NB4 (cell line): ENCODE measurements at regions not wholly inside any gene's neighbourhood (a gene's known extent, or its start where the extent isn't known, plus 50 kb on each side); places are given as distances from the start of the nearest gene placed in this dataset.

ENCODE experiments used
- DNase-seq: peaks from one replicate; pipeline ENCODE4 v3.0.0; 2010; ENCODE audit warnings: low read depth
- H3K4me3 ChIP-seq: one replicate; pipeline ENCODE4 v1.5.1; 2011; ENCODE audit warnings: mild to moderate bottlenecking, low read depth, low read length, moderate library complexity
- MYC ChIP-seq: IDR thresholded peaks from 2 replicates; pipeline ENCODE4 v1.6.1; 2011; ENCODE audit warnings: low read depth, low read length
- POLR2A ChIP-seq: IDR thresholded peaks from 2 replicates; pipeline ENCODE4 v1.6.1; 2011; ENCODE audit warnings: mild to moderate bottlenecking; ENCODE audit not compliant: insufficient read length; ENCODE audit errors: extremely low read depth
- TF ChIP-seq, protein P1 (sequence below): IDR thresholded peaks from 2 replicates; pipeline ENCODE4 v1.6.1; 2011; ENCODE audit warnings: low read depth, low read length
- TF ChIP-seq, protein P2 (sequence below): IDR thresholded peaks from one replicate; pipeline ENCODE4 v1.5.1; 2012; ENCODE audit warnings: low read depth, low read length

DNA sequence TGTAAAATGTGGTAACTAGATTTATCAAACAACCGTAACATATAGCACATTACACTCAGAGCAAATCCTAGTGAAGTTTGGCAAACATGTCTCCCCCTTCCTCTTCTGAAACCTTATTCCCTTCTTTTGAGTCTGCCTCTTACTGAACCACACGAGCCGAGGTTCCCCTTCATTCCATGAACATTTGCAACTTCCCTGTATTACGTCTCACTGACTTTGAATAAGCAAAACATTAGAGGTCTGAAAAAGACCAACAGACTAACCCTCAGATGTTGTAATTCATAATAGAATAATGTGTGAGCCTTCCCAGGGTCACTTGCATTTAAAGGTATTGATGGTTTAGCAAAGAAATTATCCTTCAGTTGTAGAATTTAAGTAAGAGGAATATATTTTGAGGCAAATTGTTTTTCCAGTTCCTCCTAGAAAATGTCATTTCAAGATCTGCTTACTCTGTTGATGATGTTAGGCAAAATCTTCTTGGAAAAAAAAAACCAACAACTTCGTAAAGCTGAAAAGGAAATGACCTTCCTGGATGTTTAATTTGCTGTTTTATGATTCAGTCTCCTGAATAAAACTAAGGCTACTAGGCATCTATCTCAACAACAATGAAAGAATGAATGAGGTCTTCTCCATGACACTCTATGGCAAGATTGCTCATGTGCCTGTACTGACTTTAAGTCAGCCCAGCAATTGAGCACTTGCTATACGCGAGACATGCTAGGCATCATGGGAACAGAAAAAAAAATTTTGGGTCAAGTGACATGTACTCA, 296.9 kb upstream of the NECTIN3 start:
- H3K4me3 ChIP-seq, result no peak overlapping the region
- no peak for DNase-seq
- TF ChIP-seq, protein P1, sequence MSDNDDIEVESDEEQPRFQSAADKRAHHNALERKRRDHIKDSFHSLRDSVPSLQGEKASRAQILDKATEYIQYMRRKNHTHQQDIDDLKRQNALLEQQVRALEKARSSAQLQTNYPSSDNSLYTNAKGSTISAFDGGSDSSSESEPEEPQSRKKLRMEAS, result no peak
- no peak for TF ChIP-seq MYC
- TF ChIP-seq, protein P2, sequence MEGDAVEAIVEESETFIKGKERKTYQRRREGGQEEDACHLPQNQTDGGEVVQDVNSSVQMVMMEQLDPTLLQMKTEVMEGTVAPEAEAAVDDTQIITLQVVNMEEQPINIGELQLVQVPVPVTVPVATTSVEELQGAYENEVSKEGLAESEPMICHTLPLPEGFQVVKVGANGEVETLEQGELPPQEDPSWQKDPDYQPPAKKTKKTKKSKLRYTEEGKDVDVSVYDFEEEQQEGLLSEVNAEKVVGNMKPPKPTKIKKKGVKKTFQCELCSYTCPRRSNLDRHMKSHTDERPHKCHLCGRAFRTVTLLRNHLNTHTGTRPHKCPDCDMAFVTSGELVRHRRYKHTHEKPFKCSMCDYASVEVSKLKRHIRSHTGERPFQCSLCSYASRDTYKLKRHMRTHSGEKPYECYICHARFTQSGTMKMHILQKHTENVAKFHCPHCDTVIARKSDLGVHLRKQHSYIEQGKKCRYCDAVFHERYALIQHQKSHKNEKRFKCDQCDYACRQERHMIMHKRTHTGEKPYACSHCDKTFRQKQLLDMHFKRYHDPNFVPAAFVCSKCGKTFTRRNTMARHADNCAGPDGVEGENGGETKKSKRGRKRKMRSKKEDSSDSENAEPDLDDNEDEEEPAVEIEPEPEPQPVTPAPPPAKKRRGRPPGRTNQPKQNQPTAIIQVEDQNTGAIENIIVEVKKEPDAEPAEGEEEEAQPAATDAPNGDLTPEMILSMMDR, result no peak
- TF ChIP-seq POLR2A, result no peak

DNA sequence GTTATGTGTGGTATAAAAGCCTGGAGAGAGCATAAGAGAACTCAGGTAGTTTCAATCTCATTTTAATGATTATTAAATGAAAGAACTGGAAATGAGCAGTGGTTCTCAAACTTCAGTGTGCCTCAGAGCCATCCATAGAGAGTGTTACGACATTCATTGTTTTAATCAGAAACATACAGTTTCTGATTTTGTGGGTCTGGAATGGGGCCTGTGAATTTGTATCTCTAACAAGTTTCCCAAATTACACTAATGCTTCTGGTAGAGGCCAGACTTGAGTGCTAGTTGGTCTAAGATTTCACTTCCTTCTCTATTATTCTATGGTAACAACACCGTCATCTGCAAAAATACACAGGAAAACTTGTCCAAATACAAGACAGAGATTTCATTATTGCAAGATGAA, 292.0 kb upstream of the NECTIN3 start:
- no peak overlapping the region for H3K4me3 ChIP-seq
- TF ChIP-seq, protein P1, result no peak
- TF ChIP-seq MYC, result no peak
- no peak for TF ChIP-seq POLR2A
- TF ChIP-seq, protein P2, result no peak
- DNase-seq, result no peak

DNA sequence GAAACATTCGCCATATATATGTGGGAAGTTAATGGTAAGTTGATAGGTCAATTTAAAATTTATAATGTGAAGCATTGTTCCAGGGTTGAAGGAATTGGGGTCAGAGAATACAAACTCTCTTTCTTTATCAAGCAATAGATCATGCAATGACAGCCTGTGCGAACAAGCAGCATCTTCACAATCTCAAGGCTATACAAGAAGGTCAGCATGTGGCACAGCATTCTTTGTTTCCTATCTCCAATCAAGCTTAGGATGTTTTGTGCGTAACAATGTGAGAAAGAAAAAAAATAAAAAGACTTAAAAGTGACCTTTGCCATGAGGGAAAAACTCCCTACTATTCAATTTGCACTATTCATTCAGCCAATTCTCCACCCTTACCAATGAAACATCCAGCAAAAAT, 288.1 kb upstream of the NECTIN3 start:
- TF ChIP-seq MYC (no peak), POLR2A (no peak)
- TF ChIP-seq, protein P2, result no peak
- TF ChIP-seq, protein P1, result no peak
- no peak overlapping the region for H3K4me3 ChIP-seq
- DNase-seq, result no peak

DNA sequence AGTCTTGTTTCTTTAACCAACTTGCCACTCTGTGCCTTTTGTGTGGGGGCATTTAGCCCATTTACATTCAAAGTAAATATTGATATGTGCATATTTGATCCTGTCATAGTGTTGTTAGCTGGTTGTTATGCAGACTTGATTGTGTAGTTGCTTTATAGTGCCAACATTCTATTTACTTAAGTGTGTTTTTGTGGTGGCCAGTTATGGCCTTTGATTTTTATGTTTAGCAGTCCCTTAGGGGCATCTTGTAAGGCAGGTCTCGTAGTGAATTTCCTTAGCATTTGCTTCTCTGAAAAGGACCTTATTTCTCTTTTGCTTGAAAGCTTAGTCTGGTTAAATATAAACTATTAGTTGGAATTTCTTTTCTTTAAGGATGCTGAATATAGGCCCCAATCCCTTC, 282.8 kb upstream of the NECTIN3 start:
- TF ChIP-seq MYC, result no peak
- TF ChIP-seq, protein P1, result no peak
- TF ChIP-seq POLR2A, result no peak
- TF ChIP-seq, protein P2, result no peak
- no peak for DNase-seq

DNA sequence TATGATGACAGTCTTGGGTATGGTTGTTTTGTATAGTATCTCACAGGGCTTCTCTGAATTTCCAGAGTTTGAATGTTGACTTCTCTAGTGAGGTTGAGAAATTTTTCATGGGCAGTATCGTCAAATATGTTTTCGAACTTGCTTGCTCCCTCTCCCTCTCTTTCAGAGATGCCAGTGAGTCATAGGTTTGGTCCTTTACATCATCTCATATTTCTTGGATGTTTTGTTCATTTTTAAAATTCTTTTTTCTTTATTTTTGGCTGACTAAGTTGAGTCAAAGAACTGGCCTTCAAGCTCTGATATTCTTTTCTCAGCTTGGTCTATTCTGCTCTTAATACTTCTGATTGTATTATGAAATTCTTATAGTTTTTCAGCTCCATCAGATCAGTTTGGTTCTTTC, 282.3 kb upstream of the NECTIN3 start:
- no peak overlapping the region for H3K4me3 ChIP-seq
- TF ChIP-seq POLR2A (no peak), MYC (no peak)
- TF ChIP-seq, protein P1, result no peak
- TF ChIP-seq, protein P2, result no peak
- DNase-seq, result no peak

More for the DNA sequence above, 282.8 kb upstream of the NECTIN3 start:
- no peak overlapping the region for H3K4me3 ChIP-seq

DNA sequence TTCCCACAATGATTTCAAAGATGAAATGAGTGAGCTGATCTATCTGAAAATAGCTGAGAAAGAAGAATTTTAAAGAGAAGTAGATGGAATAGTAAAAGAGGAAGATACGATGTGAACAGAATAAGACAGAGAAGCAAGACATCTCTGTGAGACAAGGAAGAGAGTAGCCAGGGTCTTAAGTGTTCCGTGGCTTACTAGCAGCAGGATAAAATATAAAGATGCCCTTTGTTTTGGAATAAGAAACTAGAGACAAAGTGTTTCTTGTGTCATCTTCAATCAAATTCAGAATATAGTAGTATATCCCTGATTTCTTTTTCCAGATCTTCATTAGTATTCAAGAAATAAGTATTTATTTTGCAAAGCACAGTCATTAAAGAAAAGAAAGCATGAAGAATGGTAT, 281.0 kb upstream of the NECTIN3 start:
- TF ChIP-seq MYC, result no peak
- TF ChIP-seq, protein P1, result no peak
- TF ChIP-seq, protein P2, result no peak
- no peak for TF ChIP-seq POLR2A
- no peak for DNase-seq

More for the DNA sequence above, 281.0 kb upstream of the NECTIN3 start:
- no peak overlapping the region for H3K4me3 ChIP-seq
